Muscle layer of duodenum (tissue), 2 donors: ENCODE measurements at regions not wholly inside any gene's neighbourhood (a gene's known extent, or its start where the extent isn't known, plus 50 kb on each side); places are given as distances from the start of the nearest gene placed in this dataset.

ENCODE experiments used
- H3K27ac ChIP-seq: one replicate; pipeline ENCODE4 v1.7.0; 2013; ENCODE audit warnings: mild to moderate bottlenecking, low read length
- H3K27me3 ChIP-seq: one replicate; pipeline ENCODE4 v1.7.0; 2013; ENCODE audit warnings: low read depth, mild to moderate bottlenecking, control low read depth, low read length
- H3K36me3 ChIP-seq, 2 donors: one replicate each; pipeline ENCODE4 v1.7.0; 2013; ENCODE audit warnings: low read length in 2 of 2, control low read depth in 1 of 2, mild to moderate bottlenecking in 1 of 2; ENCODE audit not compliant: insufficient read depth in 2 of 2, control insufficient read depth in 1 of 2
- H3K4me1 ChIP-seq, 2 donors: one replicate each; pipeline ENCODE4 v1.7.0; 2013; ENCODE audit warnings: low read length in 2 of 2, mild to moderate bottlenecking in 2 of 2, control low read depth in 1 of 2, moderate library complexity in 1 of 2; ENCODE audit not compliant: insufficient read depth in 2 of 2, control insufficient read depth in 1 of 2
- H3K4me3 ChIP-seq, 2 donors: one replicate each; pipeline ENCODE4 v1.7.0; 2013; ENCODE audit warnings: low read length in 2 of 2, low read depth in 1 of 2, mild to moderate bottlenecking in 1 of 2
- H3K9me3 ChIP-seq, 2 donors: one replicate each; pipeline ENCODE4 v1.7.0; 2013; ENCODE audit warnings: low read length in 2 of 2, control low read depth in 1 of 2, mild to moderate bottlenecking in 1 of 2; ENCODE audit not compliant: control insufficient read depth in 1 of 2
- donor health status: healthy.

DNA sequence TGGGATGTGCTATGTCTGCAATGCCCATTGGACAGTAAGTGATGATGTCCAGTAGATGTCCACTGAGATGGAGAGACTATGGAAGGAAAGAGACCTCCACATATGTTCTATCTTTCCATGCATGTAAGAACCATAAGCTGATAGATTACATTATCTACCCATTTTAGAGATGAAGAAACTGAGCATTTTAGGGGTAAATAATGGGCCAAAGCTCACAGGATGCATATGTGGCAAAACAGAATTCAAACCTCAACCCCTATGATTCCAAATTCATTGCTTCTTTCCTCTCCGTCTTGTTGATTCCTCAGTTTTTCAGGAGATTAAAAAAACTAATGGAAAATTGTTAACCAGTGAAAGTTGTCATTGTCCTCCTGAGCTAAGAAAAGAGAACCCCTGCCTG lies 200.7 kb upstream of the PWP1 start:
- H3K4me3 ChIP-seq = no peak overlapping the region
- H3K4me1 ChIP-seq = no peaks in the 10 kb centered on the region
- H3K9me3 ChIP-seq = no peaks in the 10 kb centered on the region
- H3K27ac ChIP-seq = no peak overlapping the region
- no peaks in the 10 kb centered on the region for H3K36me3 ChIP-seq
- H3K27me3 ChIP-seq = no peaks in the 10 kb centered on the region

DNA sequence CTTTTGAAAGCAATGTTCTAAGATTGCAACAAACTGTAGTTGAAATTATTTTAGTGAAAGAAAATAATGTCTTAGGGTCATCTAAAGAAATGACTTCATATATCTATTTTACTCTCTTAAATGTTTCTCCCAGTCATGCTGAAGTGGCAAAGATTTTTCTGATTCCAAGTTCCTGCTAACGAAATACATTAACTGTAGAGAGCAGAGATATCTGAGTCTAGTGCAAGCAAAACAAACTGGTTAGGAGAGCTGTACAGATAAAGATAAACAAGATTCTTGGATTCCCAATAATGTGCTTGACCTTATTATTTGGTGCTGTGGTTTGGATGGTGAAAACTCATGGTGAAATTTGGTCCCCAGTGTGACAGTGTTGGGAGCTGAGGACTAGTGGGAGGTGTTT lies 199.9 kb upstream of the PWP1 start:
- Histone ChIP-seq H3K9me3 (no peaks in the 10 kb centered on the region), H3K36me3 (no peaks in the 10 kb centered on the region), H3K27me3 (no peaks in the 10 kb centered on the region), H3K4me3 (no peak overlapping the region), H3K27ac (no peak overlapping the region), H3K4me1 (no peaks in the 10 kb centered on the region)

DNA sequence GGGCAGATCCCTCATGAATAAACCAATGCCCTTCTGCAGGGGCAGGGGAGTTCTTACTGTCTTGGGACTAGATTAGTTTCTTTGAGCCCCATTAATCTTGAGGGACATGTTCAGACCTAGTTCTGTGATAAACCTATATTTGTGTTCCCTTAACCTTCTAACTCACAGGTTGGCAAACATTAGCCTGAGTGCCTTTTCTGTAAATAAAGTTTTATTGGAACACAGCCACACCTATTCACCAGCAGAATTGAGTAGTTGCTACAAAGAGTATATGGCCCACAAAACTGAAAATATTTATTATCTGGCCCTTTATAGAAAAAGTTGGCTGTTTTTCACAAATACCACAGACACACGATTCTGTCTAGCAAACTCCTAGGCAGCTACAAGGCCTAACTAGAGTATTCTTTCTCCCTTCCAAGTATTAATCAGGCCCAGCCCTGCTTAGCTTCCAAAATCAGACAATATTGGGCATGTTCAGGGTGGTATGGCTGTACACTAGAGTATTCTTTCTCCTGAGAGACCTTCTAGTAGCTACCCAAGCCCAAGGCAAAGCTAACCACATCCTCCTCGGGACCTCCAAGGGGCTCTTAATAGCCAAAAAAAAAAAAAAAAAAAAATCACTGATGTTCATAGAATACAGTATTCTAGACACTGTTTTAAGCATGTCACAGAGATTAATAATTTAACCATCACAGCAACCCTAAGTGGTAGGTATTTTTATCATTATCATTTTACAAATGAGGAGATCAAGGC lies 199.3 kb upstream of the PWP1 start:
- no peaks in the 10 kb centered on the region for H3K27me3 ChIP-seq
- no peaks in the 10 kb centered on the region for H3K36me3 ChIP-seq
- H3K27ac ChIP-seq = no peak overlapping the region
- no peaks in the 10 kb centered on the region for H3K9me3 ChIP-seq
- H3K4me3 ChIP-seq = no peak overlapping the region
- no peaks in the 10 kb centered on the region for H3K4me1 ChIP-seq

DNA sequence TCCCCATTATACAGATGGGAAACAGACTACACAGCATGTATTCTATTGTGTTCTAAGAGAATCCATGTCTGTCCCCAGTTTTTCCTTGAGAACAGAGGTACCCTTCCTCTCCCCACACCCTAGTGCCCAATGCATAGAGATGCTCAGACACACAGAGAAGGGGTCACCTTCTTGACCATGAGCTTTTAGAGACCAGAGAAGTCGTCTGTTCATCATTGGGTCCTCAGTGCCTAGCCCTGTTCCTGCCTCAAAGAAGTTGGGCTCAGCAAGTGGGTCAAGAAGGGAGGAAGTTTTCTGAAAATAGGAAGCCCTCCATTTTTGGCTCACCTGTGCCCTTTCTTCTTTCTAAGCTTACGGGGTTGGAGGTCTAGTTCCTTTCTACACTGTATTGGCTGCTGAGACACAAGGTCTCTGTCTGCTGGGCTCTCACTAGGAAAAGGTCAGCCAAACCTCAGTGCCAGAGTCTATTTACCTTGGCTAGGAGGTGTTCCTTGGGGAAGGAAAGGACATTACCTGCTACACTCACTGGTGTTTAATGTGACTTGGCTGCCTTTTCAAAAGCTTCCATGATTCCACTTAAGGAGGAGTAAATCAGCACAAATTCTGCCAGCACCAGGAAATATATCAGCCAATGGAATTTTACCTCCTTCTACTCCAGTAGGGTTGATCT lies 198.5 kb upstream of the PWP1 start:
- H3K27me3 ChIP-seq = no peaks in the 10 kb centered on the region
- H3K4me1 ChIP-seq = no peaks in the 10 kb centered on the region
- no peak overlapping the region for H3K27ac ChIP-seq
- H3K9me3 ChIP-seq = no peaks in the 10 kb centered on the region
- no peak overlapping the region for H3K4me3 ChIP-seq
- no peaks in the 10 kb centered on the region for H3K36me3 ChIP-seq

DNA sequence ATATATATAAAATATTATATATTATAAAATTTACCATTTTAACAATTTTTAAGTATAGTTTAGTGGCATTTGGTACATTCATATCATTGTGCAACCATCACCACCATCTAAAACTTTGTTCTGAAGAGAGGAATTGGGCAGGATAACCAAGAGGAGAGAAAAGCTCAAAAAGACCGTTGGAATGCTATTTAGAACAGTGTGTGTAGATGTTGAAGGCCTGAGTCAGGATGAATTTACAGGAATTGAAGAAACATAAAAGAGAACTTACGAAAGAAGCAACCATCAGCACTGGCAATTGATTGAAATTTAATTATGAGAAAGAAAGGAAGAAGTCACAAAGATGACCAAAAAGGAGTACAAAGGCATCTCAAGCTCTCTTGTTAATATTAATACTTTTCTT lies 196.9 kb upstream of the PWP1 start:
- H3K27ac ChIP-seq = no peak overlapping the region
- H3K27me3 ChIP-seq = no peaks in the 10 kb centered on the region
- no peaks in the 10 kb centered on the region for H3K36me3 ChIP-seq
- no peak overlapping the region for H3K4me3 ChIP-seq
- no peaks in the 10 kb centered on the region for H3K9me3 ChIP-seq
- no peaks in the 10 kb centered on the region for H3K4me1 ChIP-seq

DNA sequence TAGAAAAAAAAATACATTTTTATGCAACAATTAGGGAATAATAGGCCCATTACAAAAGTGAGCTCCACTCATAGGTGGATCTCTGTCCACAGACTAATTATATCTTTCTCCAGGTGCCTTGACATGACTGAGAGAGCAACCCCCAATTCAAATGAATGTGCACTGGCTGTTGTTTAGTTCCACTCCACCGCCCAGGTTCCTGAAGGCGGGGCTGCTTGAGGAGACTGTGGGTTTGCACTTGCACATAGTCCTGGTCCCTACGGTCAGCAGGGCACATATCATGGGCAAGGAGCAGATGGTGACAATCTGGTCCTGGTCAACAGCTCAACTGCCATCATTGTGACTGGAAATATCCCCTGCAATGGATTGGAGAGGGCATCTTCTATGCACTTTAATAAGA lies 195.6 kb upstream of the PWP1 start:
- Histone ChIP-seq H3K36me3 (no peaks in the 10 kb centered on the region), H3K9me3 (no peaks in the 10 kb centered on the region), H3K4me3 (no peak overlapping the region), H3K27ac (no peak overlapping the region), H3K27me3 (no peaks in the 10 kb centered on the region), H3K4me1 (no peaks in the 10 kb centered on the region)

DNA sequence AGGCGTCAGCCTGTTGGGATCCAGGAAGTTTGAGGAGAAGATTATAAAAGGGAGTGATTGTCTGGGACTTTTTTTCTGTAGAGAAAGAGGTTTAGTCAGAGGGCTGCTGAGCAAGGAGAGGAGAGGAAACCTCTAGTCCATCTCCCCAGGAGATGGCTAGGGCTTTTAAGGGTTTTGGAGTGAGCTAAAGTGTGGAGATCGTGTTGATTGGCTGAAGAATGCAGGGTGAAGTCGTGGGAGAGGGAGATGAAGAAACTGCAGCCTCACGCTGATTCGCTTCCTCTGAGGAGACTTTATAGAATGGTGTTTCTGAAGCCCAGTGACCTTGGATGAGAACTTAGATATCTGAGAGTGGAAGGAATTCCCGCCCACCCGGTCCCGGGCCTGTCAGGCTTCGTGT lies 193.7 kb upstream of the PWP1 start:
- Histone ChIP-seq H3K4me3 (no peak overlapping the region), H3K36me3 (no peaks in the 10 kb centered on the region), H3K9me3 (no peaks in the 10 kb centered on the region), H3K4me1 (no peaks in the 10 kb centered on the region), H3K27me3 (no peaks in the 10 kb centered on the region), H3K27ac (no peak overlapping the region)

DNA sequence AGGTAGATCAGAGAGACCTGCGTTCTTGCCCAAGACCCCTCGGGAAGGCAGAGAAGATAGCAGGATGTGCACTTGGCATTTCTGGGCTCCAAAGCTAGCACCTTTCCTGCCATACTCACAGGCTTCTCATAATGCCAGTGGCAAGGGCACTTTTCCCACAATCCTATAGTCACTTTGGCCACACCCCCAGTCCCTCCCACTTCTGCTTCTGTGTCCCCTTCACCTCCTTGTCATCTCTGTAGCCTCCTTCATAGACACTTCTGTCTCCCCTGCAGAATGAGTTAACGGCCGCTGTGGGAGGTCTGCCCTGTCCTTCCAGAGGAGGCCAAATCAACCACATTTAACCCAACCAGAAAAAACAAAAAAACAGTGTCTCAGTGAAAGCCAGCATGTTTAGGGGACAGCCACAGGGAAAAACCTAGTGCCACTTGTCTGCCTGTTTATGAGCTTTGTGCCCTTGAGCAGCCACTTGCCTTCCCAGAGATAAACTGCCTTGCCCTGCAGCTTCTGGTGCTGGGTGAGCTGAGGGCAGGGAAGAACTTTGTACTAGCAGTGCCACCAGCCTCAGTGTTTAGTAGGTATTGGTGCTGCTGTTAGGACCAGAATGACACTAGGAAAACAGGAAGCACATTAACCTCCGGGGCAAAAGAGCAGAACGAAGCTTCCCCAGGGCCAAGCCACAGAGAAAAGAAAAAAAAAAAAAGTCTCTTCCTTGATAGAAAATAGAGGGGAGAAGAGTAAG lies 193.0 kb upstream of the PWP1 start:
- no peaks in the 10 kb centered on the region for H3K27me3 ChIP-seq
- H3K36me3 ChIP-seq = no peaks in the 10 kb centered on the region
- no peaks in the 10 kb centered on the region for H3K9me3 ChIP-seq
- no peak overlapping the region for H3K27ac ChIP-seq
- no peak overlapping the region for H3K4me3 ChIP-seq
- H3K4me1 ChIP-seq = no peaks in the 10 kb centered on the region

DNA sequence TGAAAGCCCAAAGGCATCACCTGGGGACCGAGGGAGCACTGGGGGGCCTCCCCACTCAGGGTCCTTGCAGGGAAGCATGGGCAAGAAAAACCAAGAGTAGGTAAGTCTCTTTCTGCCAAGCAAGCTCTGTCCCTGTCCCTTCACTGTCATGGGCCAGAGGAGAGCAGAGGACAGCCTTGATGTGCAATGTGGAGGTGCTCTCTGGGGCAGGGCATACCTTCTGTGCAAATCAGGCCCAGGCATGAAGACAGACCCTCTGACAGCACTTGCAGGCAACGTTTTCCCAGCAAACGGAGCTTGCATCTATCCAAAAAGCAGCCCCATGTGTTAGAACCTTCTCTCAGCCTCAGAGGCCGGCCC lies 192.5 kb upstream of the PWP1 start:
- H3K27me3 ChIP-seq = no peaks in the 10 kb centered on the region
- no peaks in the 10 kb centered on the region for H3K36me3 ChIP-seq
- H3K4me3 ChIP-seq = no peak overlapping the region
- H3K27ac ChIP-seq = no peak overlapping the region
- no peaks in the 10 kb centered on the region for H3K9me3 ChIP-seq
- no peaks in the 10 kb centered on the region for H3K4me1 ChIP-seq

DNA sequence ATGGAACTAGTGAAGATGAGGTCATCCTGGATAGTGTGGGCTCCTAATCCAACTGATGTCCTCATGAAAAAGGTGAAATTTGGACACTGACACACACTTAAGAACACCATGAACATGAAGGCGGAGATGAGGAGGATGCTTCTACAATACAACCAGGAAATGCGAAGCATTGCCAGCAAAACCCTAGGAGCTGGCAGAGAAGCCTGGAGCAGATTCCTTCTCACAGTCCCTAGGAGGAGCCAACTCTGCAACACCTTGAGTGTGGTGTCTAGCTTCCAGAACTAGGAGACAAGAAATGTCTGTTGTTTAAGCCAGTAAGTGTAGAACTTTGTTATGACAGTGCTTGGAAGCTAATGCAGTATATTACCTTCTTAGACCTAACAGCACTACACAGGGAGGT lies 191.9 kb upstream of the PWP1 start:
- no peaks in the 10 kb centered on the region for H3K9me3 ChIP-seq
- no peak overlapping the region for H3K27ac ChIP-seq
- no peaks in the 10 kb centered on the region for H3K4me1 ChIP-seq
- H3K36me3 ChIP-seq = no peaks in the 10 kb centered on the region
- no peak overlapping the region for H3K4me3 ChIP-seq
- H3K27me3 ChIP-seq = no peaks in the 10 kb centered on the region

DNA sequence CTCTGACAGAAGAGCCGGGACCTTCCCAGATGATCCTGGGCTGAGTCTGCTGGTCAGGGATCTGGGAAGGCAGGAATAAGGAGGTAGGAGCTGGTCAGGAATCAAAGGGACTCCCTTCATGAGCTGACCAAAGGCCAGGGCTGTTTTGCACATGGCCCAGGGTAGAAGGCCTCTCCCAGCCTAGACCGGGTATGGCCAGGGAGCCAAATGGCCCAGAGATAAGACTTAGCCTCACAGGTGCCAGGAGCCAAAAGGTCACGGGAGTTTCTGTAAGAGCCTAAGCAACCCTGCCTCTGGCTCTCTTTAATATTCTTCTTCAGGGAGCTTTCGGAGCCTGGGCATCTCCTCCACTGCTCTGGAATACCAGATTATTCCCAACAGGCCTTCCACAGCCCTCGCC lies 191.3 kb upstream of the PWP1 start:
- Histone ChIP-seq H3K36me3 (no peaks in the 10 kb centered on the region), H3K4me3 (no peak overlapping the region), H3K9me3 (no peaks in the 10 kb centered on the region), H3K27me3 (no peaks in the 10 kb centered on the region), H3K27ac (no peak overlapping the region), H3K4me1 (no peaks in the 10 kb centered on the region)
